Chondrocyte (in vitro differentiated cells): ENCODE measurements at regions not wholly inside any gene's neighbourhood (a gene's known extent, or its start where the extent isn't known, plus 50 kb on each side); places are given as distances from the start of the nearest gene placed in this dataset.

Source experiments
- DNase-seq: peaks from one replicate; pipeline ENCODE4 v3.0.0; 2021; ENCODE audit warnings: mixed read lengths, low spot score
- H3K27ac Mint-ChIP-seq: one replicate; pipeline ENCODE4 v1.8.0; 2021; ENCODE audit warnings: mild to moderate bottlenecking, moderate library complexity, mixed read lengths; ENCODE audit not compliant: unreplicated experiment
- H3K27me3 Mint-ChIP-seq: 2 replicates; pipeline ENCODE4 v1.8.0; 2021; ENCODE audit warnings: low read depth, mixed read lengths
- H3K36me3 Mint-ChIP-seq: 2 replicates; pipeline ENCODE4 v1.8.0; 2021; ENCODE audit warnings: low read depth, mixed read lengths
- H3K4me1 Mint-ChIP-seq: 2 replicates; pipeline ENCODE4 v1.8.0; 2021; ENCODE audit warnings: low read depth, mild to moderate bottlenecking, mixed read lengths
- H3K4me3 Mint-ChIP-seq: one replicate; pipeline ENCODE4 v1.8.0; 2021; ENCODE audit warnings: mild to moderate bottlenecking, moderate library complexity, mixed read lengths; ENCODE audit not compliant: unreplicated experiment
- H3K9me3 Mint-ChIP-seq: 2 replicates; pipeline ENCODE4 v1.8.0; 2021; ENCODE audit warnings: low read depth, mixed read lengths
- TF ChIP-seq, protein P1 (sequence below): fragments of 200-600 bp; sonication (generic); IDR thresholded peaks from 2 replicates; pipeline ENCODE4 v1.5.0; 2021; ENCODE audit warnings: antibody characterized with exemption, mild to moderate bottlenecking, moderate library complexity

DNA sequence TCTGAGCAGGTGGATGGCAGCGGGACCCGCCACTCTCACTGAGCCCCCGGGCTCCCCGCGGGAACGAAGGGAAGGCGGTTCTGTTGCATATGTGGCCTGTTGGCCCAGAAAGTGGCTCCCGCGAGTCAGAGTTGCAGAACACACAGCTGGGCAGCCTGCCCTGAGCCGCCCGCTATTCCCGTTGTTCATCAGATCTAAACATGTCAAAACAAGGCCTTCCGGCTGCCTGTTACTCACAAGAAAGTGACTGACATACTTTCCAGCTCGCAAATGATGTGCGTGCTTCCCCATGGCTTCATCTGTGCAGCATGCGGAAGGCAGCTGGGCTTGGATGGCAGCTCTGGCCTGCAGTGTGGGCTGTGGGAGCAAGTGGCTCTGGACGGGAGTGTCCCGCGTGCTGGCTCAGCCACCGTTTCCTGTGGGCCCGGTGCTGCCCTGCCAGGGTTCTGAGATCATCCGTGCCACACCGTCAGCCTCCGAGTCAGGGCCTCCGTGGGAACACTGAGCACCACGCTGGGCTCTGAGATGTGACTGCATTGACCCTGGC is 227.3 kb downstream of the ERMARD start:
- Mint-ChIP-seq H3K4me3 (no peak overlapping the region), H3K9me3 (no peaks in the 10 kb centered on the region), H3K27ac (no peak overlapping the region), H3K4me1 (no peaks in the 10 kb centered on the region), H3K27me3 (peaks cover 40% of the 10 kb centered on the region), H3K36me3 (no peaks in the 10 kb centered on the region)
- no peak for DNase-seq
- TF ChIP-seq, protein P1, sequence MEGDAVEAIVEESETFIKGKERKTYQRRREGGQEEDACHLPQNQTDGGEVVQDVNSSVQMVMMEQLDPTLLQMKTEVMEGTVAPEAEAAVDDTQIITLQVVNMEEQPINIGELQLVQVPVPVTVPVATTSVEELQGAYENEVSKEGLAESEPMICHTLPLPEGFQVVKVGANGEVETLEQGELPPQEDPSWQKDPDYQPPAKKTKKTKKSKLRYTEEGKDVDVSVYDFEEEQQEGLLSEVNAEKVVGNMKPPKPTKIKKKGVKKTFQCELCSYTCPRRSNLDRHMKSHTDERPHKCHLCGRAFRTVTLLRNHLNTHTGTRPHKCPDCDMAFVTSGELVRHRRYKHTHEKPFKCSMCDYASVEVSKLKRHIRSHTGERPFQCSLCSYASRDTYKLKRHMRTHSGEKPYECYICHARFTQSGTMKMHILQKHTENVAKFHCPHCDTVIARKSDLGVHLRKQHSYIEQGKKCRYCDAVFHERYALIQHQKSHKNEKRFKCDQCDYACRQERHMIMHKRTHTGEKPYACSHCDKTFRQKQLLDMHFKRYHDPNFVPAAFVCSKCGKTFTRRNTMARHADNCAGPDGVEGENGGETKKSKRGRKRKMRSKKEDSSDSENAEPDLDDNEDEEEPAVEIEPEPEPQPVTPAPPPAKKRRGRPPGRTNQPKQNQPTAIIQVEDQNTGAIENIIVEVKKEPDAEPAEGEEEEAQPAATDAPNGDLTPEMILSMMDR = no peak

DNA sequence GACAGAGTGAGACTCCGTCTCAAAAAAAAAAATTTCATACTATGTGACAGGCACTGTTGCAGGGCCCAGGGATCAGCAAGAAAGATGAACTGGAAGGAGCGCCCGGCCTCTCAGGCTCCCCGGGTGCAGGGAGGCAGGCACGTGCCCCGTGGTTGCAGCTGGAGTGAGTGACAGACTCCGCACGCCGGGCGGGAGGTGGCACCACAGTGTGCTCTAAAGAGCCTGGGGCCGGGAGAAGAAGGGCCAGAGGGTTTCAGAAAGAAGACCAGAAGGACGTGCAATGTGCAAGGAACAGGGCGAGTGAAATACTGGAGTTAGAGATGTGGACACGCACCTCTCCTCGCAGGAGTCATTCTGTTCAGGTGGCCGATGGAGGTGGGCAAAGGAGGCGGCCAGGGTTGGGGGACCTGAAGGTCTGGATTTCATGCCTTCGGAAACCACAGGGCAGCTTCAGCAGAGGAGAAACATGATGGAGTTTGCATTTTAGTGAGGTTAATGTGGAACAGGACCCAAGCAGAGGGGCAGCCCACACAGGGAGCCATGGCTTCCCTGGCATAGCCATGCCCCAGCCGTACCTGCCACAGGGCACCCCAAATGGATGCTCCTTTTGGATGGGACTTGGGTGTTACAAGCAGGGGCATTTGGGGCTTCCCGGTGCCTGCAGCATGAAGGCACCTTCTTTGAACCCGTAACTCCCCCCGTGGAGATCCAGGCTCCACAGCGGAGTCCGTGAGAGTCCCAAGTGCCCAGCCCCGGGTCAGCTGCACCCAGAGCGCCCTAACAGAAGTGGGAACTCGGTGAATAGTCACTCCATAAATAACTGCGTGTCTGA is 226.2 kb downstream of the ERMARD start:
- no peak for DNase-seq
- H3K4me3 Mint-ChIP-seq = no peak overlapping the region
- H3K27me3 Mint-ChIP-seq = peaks cover 37% of the 10 kb centered on the region
- TF ChIP-seq, protein P1 = no peak
- no peaks in the 10 kb centered on the region for H3K36me3 Mint-ChIP-seq
- no peaks in the 10 kb centered on the region for H3K9me3 Mint-ChIP-seq
- H3K27ac Mint-ChIP-seq = no peak overlapping the region
- no peaks in the 10 kb centered on the region for H3K4me1 Mint-ChIP-seq

DNA sequence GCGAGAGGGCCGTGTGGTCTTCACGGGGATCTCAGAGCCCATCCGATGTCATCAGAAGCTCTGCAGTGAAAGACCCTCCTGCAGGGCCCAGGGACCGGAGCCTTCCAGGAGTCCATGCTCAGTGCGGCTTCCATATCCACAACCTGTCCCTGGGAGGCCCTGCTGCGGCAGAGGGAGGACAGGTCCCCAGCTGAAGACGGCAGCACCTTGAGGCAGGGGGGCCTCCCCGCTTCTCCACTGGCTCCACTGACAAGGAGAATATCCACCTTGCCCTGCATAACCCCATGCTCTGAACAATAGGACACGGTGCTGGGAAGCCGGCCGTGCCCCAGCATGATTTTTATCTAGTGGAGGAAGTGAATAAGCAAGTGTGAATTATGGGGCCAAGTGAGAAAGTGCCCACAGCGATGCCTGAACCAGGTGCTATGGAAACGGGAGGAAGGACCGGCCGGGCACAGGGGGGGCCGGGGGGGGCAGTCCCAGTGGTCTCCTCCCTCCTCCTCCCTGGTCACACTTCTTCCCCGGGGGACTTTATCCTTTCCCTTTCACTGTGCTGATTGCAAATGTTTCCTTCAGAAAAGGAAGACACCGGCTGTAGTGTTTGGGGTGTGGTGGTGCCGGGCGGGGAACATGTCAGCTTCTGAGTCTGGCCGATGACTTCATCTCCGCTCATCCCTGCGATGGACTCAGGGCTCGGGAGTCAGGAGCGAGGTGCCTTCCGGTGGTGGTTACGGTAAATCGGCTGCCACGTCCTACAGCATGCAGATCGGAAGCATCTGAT is 225.1 kb downstream of the ERMARD start:
- no peak for DNase-seq
- TF ChIP-seq, protein P1 = no peak
- Mint-ChIP-seq H3K4me1 (no peaks in the 10 kb centered on the region), H3K9me3 (no peaks in the 10 kb centered on the region), H3K36me3 (no peaks in the 10 kb centered on the region), H3K27me3 (peaks cover 35% of the 10 kb centered on the region), H3K4me3 (no peak overlapping the region), H3K27ac (no peak overlapping the region)

DNA sequence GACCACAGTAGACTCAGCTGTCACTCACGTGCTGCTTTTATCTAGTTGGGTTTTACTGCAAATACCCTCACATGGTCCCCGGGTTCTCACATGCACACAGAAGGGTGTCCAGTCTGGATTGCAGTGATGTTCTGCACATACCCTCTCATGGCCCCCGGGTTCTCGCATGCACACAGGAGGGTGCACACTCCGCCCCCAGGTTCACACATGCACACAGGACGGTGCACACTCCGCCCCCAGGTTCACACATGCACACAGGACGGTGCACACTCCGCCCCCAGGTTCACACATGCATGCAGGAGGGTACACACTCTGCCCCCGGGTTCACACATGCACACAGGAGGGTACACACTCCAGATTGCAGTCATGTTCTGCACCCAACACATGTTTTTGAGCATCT is 224.3 kb downstream of the ERMARD start:
- Mint-ChIP-seq H3K27me3 (peaks cover 30% of the 10 kb centered on the region), H3K9me3 (no peaks in the 10 kb centered on the region)
- TF ChIP-seq, protein P1 = no peak

DNA sequence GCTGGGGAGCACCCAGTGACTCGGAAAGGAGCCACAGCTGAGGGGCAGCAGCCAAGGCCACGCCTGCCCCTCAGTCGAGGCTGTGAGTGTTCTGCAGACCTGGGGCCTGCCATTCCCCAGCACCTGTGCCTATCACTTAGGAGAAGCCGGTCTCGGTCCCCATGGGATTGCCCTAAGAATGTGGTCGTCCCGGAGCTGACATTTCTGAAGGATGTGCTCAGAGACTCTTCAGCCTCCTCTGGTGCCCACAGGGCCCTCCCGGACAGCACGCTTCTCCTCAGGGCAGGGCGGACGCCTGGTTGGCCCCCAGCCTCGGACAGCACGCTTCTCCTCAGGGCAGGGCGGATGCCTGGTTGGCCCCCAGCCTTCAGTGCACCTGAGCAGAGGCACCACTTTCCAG is 223.9 kb downstream of the ERMARD start:
- peaks cover 27% of the 10 kb centered on the region for H3K27me3 Mint-ChIP-seq
- no peak overlapping the region for H3K27ac Mint-ChIP-seq
- DNase-seq = no peak
- no peaks in the 10 kb centered on the region for H3K9me3 Mint-ChIP-seq
- TF ChIP-seq, protein P1 = no peak
- no peaks in the 10 kb centered on the region for H3K4me1 Mint-ChIP-seq
- no peaks in the 10 kb centered on the region for H3K36me3 Mint-ChIP-seq
- H3K4me3 Mint-ChIP-seq = no peak overlapping the region

More for the DNA sequence above, 224.3 kb downstream of the ERMARD start:
- no peak overlapping the region for H3K4me3 Mint-ChIP-seq
- H3K4me1 Mint-ChIP-seq = no peaks in the 10 kb centered on the region
- H3K27ac Mint-ChIP-seq = no peak overlapping the region
- no peaks in the 10 kb centered on the region for H3K36me3 Mint-ChIP-seq
- no peak for DNase-seq
